Left colon (tissue), 2 donors: ENCODE measurements at regions not wholly inside any gene's neighbourhood (a gene's known extent, or its start where the extent isn't known, plus 50 kb on each side); places are given as distances from the start of the nearest gene placed in this dataset.
"Not testable (repeated sequence)": the region's sequence is repeated elsewhere in the genome, so short reads cannot be mapped to it uniquely, and the experiment has no call there.

Experiments
- ATAC-seq: fragments of 200-7000 bp; cut with Tn5 transposase; one replicate; pipeline ENCODE4 v1.9.1; 2020; ENCODE audit warnings: mild to moderate bottlenecking, moderate library complexity
- DNase-seq, 2 donors: peaks; one replicate each; pipeline ENCODE4 v3.0.0-alpha.2; 2020
- intact Hi-C, 2 donors: fragments of 100-400 bp; cut with DNase I in 1 of 2; cut with micrococcal nuclease in 1 of 2; formaldehyde crosslinking; loops; one replicate each; pipeline versions ENCODE4 v1.11.2 to v1.14.0; 2022; cut with DNase I, micrococcal nuclease
- donor health status: DM: no; HTN: no; CAD: no.
- donor health status: DM: yes; HTN: yes; CAD: no.

GRCh38 chr6:14543971-14544585, 426.5 kb downstream of the CD83 start:
- ATAC-seq (no peak), DNase-seq (no peak)
- intact Hi-C loops, result no loop called here

- intact Hi-C loops, result no loop called here
- no peak for DNase-seq
Measured at GRCh38 chr6:14544666-14545065, 427.1 kb downstream of the CD83 start.

GRCh38 chr6:14545496-14545895, 427.9 kb downstream of the CD83 start:
- intact Hi-C loops, result no loop called here
- ATAC-seq (no peak), DNase-seq (no peak)

More at GRCh38 chr6:14544666-14545065, 427.1 kb downstream of the CD83 start:
- ATAC-seq, result no peak

GRCh38 chr6:14546036-14546435, 428.5 kb downstream of the CD83 start:
- DNase-seq (no peak), ATAC-seq (no peak)
- intact Hi-C loops, result no loop called here

GRCh38 chr6:14547284-14547998, 429.9 kb downstream of the CD83 start:
- DNase-seq (no peak), ATAC-seq (no peak)
- intact Hi-C loops, result no loop called here

GRCh38 chr6:14549304-14549770, 431.8 kb downstream of the CD83 start:
- ATAC-seq (peak; percentile 90), DNase-seq (peak; percentile 64 to 87)
- intact Hi-C loops, result no loop called here

- intact Hi-C loops, result no loop called here
- peak in 1 of 2 donors; percentile 11 for DNase-seq
- ATAC-seq, result no peak
Measured at GRCh38 chr6:14549871-14550270, 432.3 kb downstream of the CD83 start.

- ATAC-seq (peak; percentile 66), DNase-seq (peak in 1 of 2 donors; percentile 42)
- intact Hi-C loops, result no loop called here
Measured at GRCh38 chr6:14550410-14550809, 432.8 kb downstream of the CD83 start.

GRCh38 chr6:14550822-14551221, 433.2 kb downstream of the CD83 start:
- intact Hi-C loops, result no loop called here
- ATAC-seq (peak; percentile 76), DNase-seq (peak; percentile 36 to 50)

GRCh38 chr6:14551601-14552000, 434.0 kb downstream of the CD83 start:
- DNase-seq, intact Hi-C loops, ATAC-seq: not testable (repeated sequence)

GRCh38 chr6:14552891-14553290, 435.3 kb downstream of the CD83 start:
- DNase-seq (no peak), ATAC-seq (no peak)
- intact Hi-C loops, result no loop called here

- intact Hi-C loops, result no loop called here
- ATAC-seq (no peak), DNase-seq (no peak)
Measured at GRCh38 chr6:14553515-14553914, 435.9 kb downstream of the CD83 start.

GRCh38 chr6:14555804-14556203, 438.2 kb downstream of the CD83 start:
- DNase-seq, result peak; percentile 39 to 66
- ATAC-seq, result peak; percentile 93
- intact Hi-C loops, result no loop called here

- DNase-seq (no peak), ATAC-seq (peak; percentile 59)
- intact Hi-C loops, result no loop called here
Measured at GRCh38 chr6:14559746-14560536, 442.4 kb downstream of the CD83 start.

- DNase-seq, ATAC-seq, intact Hi-C loops: not testable (repeated sequence)
Measured at GRCh38 chr6:14561563-14561962, 444.0 kb downstream of the CD83 start.

- DNase-seq, result no peak
Measured at GRCh38 chr6:14567842-14568241, 450.3 kb downstream of the CD83 start.

GRCh38 chr6:14569394-14569793, 451.8 kb downstream of the CD83 start:
- no peak for ATAC-seq
- no peak for DNase-seq
- intact Hi-C loops, result no loop called here

More at GRCh38 chr6:14567842-14568241, 450.3 kb downstream of the CD83 start:
- ATAC-seq, result no peak
- intact Hi-C loops, result no loop called here

- intact Hi-C loops, DNase-seq, ATAC-seq: not testable (repeated sequence)
Measured at GRCh38 chr6:14569874-14570273, 452.3 kb downstream of the CD83 start.

- intact Hi-C loops, result no loop called here
- ATAC-seq (no peak), DNase-seq (no peak)
Measured at GRCh38 chr6:14571001-14571400, 453.4 kb downstream of the CD83 start.

- intact Hi-C loops, result no loop called here
- ATAC-seq, result no peak
- no peak for DNase-seq
Measured at GRCh38 chr6:14571746-14572145, 454.2 kb downstream of the CD83 start.
